GM13976 (cell line): ENCODE measurements at regions not wholly inside any gene's neighbourhood (a gene's known extent, or its start where the extent isn't known, plus 50 kb on each side); places are given as distances from the start of the nearest gene placed in this dataset.

Experiments used
- DNase-seq: peaks from one replicate; pipeline ENCODE4 v3.0.0; 2012; ENCODE audit warnings: low spot score
- CTCF ChIP-seq: IDR thresholded peaks from 2 replicates; pipeline ENCODE4 v1.5.1; 2012; ENCODE audit warnings: borderline replicate concordance, mild to moderate bottlenecking; ENCODE audit not compliant: insufficient read depth; ENCODE audit errors: extremely low read depth, missing control alignments, control extremely low read depth
- in situ Hi-C: fragments of 300-500 bp; cut with MboI; formaldehyde crosslinking; loops from one replicate; pipeline ENCODE4 v1.12.0; 2022; ENCODE audit warnings: low sequenced_read_pairs, mixed read lengths, inconsistent platforms; ENCODE audit not compliant: unreplicated experiment

DNA sequence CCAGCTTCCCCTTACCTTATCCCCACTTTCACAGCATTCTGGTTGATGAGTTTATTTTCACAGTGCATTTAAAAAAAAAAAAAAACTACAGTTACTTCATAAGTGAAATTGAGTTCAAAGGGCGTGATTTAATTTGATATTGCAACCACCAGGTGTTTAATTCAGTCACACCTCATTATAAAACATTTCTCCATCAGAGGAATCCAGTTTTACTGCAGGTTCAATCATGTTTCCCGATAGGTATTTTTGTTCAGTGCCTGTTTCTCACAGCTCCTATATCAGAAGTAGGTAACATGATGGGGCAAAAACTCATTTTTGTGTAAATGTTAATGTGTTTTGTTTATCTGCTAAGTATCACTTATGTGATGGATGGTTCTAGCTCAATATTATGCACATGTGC, 102.3 kb upstream of the PCDH7 start:
- in situ Hi-C loops: no loop called here
- TF ChIP-seq CTCF: no peak
- no peak for DNase-seq

DNA sequence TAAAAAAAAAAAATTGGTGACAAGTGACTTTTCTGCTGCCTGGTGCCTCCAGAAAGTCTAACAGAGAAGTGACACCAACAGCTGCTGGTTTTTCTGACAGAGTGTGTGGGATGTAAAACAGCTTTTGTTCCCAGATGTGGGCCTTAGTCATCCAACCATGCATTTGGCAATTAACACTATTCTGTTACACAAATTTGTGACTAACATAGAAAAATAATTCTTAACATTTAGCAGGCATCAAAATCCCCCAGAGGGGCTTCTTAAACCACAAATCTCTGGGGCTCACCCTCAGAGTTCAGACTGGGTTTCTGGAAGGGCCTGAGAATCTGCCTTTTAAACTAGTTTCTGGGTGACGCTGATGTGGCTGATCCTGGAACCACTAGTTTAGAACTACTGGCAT, 100.5 kb upstream of the PCDH7 start:
- in situ Hi-C loops: no loop called here
- no peak for TF ChIP-seq CTCF
- no peak for DNase-seq

- in situ Hi-C loops: no loop called here
- no peak for DNase-seq
- TF ChIP-seq CTCF: no peak
Observed at GRCh38 chr4:30620711-30621110, 99.5 kb upstream of the PCDH7 start.

- no peak for DNase-seq
- in situ Hi-C loops: no loop called here
Observed at GRCh38 chr4:30630431-30630830, 89.7 kb upstream of the PCDH7 start.

GRCh38 chr4:30632751-30633150, 87.4 kb upstream of the PCDH7 start:
- in situ Hi-C loops: no loop called here
- TF ChIP-seq CTCF: no peak
- no peak for DNase-seq

More at GRCh38 chr4:30630431-30630830, 89.7 kb upstream of the PCDH7 start:
- no peak for TF ChIP-seq CTCF

DNA sequence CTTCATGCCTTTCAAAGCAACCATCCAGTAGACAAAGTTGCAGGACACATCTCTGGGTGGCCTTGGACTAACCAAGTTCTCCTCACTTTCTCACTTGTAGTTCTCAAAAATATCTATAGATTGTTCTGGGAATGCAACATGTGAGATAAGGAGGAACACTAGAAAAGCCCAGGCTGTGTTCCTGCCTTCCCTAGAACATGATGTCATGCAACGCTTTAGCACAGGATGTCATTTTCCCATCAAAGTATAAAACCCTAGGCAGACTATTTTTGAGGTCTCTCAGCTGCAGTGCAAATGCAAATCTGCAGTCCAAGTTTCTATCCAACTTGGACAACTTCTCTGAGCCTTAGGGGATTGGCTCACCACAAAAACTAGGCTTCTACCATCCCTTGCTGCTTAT, 78.8 kb upstream of the PCDH7 start:
- TF ChIP-seq CTCF: no peak
- in situ Hi-C loops: no loop called here
- DNase-seq: no peak

GRCh38 chr4:30642567-30642966, 77.6 kb upstream of the PCDH7 start:
- TF ChIP-seq CTCF: no peak
- DNase-seq: no peak
- in situ Hi-C loops: no loop called here
